Motor neuron (in vitro differentiated cells): ENCODE measurements at regions not wholly inside any gene's neighbourhood (a gene's known extent, or its start where the extent isn't known, plus 50 kb on each side); places are given as distances from the start of the nearest gene placed in this dataset.

ENCODE experiments used
- ATAC-seq, 8 experiments: fragments of 200-7000 bp; cut with Tn5 transposase; replicated peaks in 6 of 8; 2 replicates each; pipeline ENCODE4 v1.8.0; 2021; ENCODE audit warnings: mild to moderate bottlenecking in 8 of 8, moderate library complexity in 8 of 8
- H3K27ac ChIP-seq, 2 donors: fragments of 250-450 bp; sonication (Bioruptor Pico); 2 replicates each; pipeline ENCODE4 v1.9.0; 2021; ENCODE audit warnings: antibody characterized with exemption in 2 of 2, mild to moderate bottlenecking in 2 of 2, moderate library complexity in 1 of 2
- H3K4me1 ChIP-seq, 2 donors: fragments of 250-450 bp; sonication (Bioruptor Pico); replicated peaks in 1 of 2; 2 replicates each; pipeline ENCODE4 v1.6.1; 2021; ENCODE audit warnings: antibody characterized with exemption in 2 of 2, mild to moderate bottlenecking in 2 of 2, moderate library complexity in 1 of 2
- H3K4me3 ChIP-seq, 5 donors: fragments of 250-450 bp; sonication (Bioruptor Pico); 2 replicates each; pipeline ENCODE4 v1.9.0; 2021; ENCODE audit warnings: antibody characterized with exemption in 5 of 5, mild to moderate bottlenecking in 5 of 5, moderate library complexity in 4 of 5
- WGBS, 10 experiments: fragments of 450-650 bp; shearing (Covaris generic); methylation state at CpG; one replicate each; pipeline ENCODE4 v1.0.0; 2022; 5-methylcytosine and 5-hydroxymethylcytosine counted together
- in situ Hi-C, 9 experiments: fragments of 400-800 bp; cut with MboI; loops; one replicate each; pipeline ENCODE4 v1.15.0; 2021; ENCODE audit warnings: low sequenced_read_pairs in 9 of 9, low pct_unique_long_range_greater_than_20kb in 2 of 9; ENCODE audit not compliant: unreplicated experiment in 9 of 9

- H3K4me3 ChIP-seq = no peak overlapping the region
- ATAC-seq = peak in 2 of 8 experiments; percentile 20 to 27
- no peak overlapping the region for H3K27ac ChIP-seq
- peaks cover 0 to 2% of the 10 kb centered on the region in 2 donors for H3K4me1 ChIP-seq
- WGBS, 10 experiments = 0 to 95% (median 75%) methylated on average over 2 to 3 of the region's 3 CpGs
- in situ Hi-C loops = no loop called here
Observed at GRCh38 chr4:162456106-162456505, 292.3 kb upstream of the FSTL5 start.

DNA sequence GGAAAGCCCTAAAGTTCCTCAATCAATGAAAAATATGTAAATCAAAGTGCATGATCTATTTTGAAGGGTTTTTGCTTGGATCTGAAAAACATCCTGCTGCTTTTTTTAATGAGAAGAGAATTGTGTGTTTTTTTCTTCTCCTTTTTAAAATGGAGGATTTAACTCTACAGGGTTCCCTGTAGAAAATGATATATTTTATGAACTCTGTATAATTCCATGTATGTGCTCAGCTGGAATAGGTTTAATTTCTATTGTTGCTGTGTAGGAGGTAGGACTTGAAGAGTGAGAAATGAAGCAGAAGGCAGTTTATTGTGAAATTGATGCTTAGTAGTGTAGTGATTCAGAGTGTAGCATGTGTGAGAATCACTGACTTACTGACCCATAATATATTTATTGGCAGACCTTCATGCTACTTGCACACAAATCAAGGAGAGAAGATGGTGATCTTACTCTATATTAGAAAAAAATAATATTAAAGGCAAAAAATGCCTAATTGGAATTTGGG is 286.8 kb upstream of the FSTL5 start:
- no peak overlapping the region for H3K27ac ChIP-seq
- ATAC-seq = peak in 4 of 8 experiments; percentile 33 to 83 (median 67)
- H3K4me3 ChIP-seq = no peak overlapping the region
- in situ Hi-C loops = no loop called here
- peaks cover 0 to 21% of the 10 kb centered on the region in 2 donors for H3K4me1 ChIP-seq

DNA sequence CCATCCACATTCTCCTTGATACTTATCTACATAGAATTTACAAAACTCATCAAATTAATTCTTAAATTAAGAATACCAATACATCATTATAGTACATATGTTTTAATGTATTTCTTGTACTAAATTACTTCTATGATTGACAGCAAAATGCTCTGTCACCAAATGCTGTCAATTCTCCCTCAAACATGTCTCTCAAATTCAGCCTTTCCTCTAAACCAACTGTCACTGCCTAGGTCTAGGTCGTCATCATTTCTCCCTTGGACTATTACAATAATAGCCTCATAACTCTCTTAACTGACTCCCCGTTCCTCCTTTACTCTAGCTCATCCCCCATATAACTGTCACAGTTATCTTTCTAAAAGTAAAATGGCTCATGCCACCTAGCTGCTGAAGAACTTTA is 279.7 kb upstream of the FSTL5 start:
- WGBS, 10 experiments = 0 to 73% (median 57%) methylated on average over 1 to 2 of the region's 2 CpGs; no CpG with 5 or more reads in 1 of the 10 experiments
- H3K27ac ChIP-seq = no peak overlapping the region
- peaks cover 0 to 13% of the 10 kb centered on the region in 2 donors for H3K4me1 ChIP-seq
- peak in 3 of 8 experiments; percentile 30 to 51 (median 33) for ATAC-seq
- in situ Hi-C loops = no loop called here
- H3K4me3 ChIP-seq = no peak overlapping the region

DNA sequence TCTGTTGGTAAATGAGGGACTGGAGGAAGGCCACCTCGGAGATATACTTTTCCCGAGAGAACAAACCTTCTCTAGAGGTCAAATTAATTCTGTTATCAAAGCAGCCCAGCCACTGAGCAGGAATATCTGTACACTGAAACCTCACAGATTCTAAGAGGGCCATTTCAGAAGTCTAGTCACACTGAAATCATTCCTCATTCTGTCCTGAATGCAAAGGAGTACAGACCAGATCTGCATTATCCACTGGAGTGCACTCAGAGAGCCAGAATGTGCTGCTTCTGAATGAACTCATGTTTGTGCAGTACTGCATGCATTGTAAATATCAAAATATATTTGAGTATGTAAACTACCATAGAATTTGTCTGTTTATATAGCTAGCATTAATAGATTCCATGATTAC is 278.3 kb upstream of the FSTL5 start:
- peaks cover 0 to 13% of the 10 kb centered on the region in 2 donors for H3K4me1 ChIP-seq
- peak in 6 of 8 experiments; percentile 40 to 95 (median 91) for ATAC-seq
- in situ Hi-C loops = no loop called here
- no peak overlapping the region for H3K27ac ChIP-seq
- 0 to 83% (median 29%) methylated on average over 2 of the region's 2 CpGs; no CpG with 5 or more reads in 4 of the 10 experiments for WGBS, 10 experiments
- no peak overlapping the region for H3K4me3 ChIP-seq

DNA sequence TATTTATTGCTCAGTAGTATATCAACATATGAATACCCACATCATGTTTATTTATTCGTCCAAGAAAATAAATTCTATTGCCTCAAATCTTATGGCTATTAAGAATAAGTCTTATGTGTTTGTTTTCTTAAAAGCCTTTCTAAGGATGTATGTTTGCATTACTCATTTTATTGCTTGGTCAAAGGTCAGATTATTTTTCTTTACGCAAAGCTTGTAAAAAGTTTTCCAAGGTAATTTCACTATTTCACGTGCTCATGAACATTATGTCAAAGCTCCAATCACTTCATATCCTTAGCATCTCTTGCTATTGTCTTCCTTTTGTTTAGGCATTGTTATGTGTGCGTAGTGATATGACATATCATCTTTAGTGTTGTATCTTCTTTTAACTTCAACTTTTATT is 258.5 kb upstream of the FSTL5 start:
- in situ Hi-C loops = no loop called here
- WGBS, 10 experiments = 41 to 97% (median 90%) methylated on average over 2 to 4 of the region's 4 CpGs
- no peak for ATAC-seq
- H3K4me1 ChIP-seq = no peaks in the 10 kb centered on the region
- no peak overlapping the region for H3K27ac ChIP-seq
- no peak overlapping the region for H3K4me3 ChIP-seq

- Histone ChIP-seq H3K4me3 (no peak overlapping the region), H3K27ac (no peak overlapping the region), H3K4me1 (no peaks in the 10 kb centered on the region)
- in situ Hi-C loops = no loop called here
- 0 to 20% methylated on average over 1 of the region's 1 CpG; no CpG with 5 or more reads in 8 of the 10 experiments for WGBS, 10 experiments
- ATAC-seq = no peak
Observed at GRCh38 chr4:162410854-162411253, 247.1 kb upstream of the FSTL5 start.

DNA sequence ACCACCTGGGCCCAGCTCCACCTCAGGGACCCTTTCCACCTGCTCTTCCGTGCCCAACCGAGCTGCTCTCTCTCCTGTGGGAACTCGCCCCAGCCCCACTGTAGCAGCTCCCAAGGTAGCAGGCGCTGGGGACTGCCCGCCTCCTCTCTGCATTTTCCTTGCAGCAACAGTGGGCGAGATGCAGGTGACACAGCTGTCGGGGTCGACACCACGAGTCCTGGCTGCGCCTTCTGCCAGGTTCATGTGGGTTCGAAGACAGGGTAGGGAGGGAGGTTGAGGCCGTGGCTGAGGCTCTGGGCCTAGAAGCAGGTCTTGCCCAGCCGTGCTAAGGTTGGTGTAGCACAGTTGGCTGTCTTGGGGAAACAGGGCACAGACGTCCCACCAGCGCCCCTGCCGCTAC is 245.2 kb upstream of the FSTL5 start:
- no peak overlapping the region for H3K27ac ChIP-seq
- in situ Hi-C loops = no loop called here
- H3K4me3 ChIP-seq = no peak overlapping the region
- peaks cover 0 to 3% of the 10 kb centered on the region in 2 donors for H3K4me1 ChIP-seq
- WGBS, 10 experiments = 40 to 100% (median 98%) methylated on average over 1 to 3 of the region's 16 CpGs; no CpG with 5 or more reads in 6 of the 10 experiments
- no peak for ATAC-seq

GRCh38 chr4:162408309-162408708 is 244.5 kb upstream of the FSTL5 start:
- peaks cover 0 to 9% of the 10 kb centered on the region in 2 donors for H3K4me1 ChIP-seq
- H3K4me3 ChIP-seq = no peak overlapping the region
- 0 to 100% (median 55%) methylated on average over 1 to 7 of the region's 9 CpGs; no CpG with 5 or more reads in 4 of the 10 experiments for WGBS, 10 experiments
- in situ Hi-C loops = no loop called here
- H3K27ac ChIP-seq = no peak overlapping the region
- no peak for ATAC-seq

- WGBS, 10 experiments = 0 to 96% (median 67%) methylated on average over 1 to 6 of the region's 7 CpGs; no CpG with 5 or more reads in 1 of the 10 experiments
Observed at GRCh38 chr4:162406637-162407365, 243.0 kb upstream of the FSTL5 start.

GRCh38 chr4:162403932-162404331 is 240.1 kb upstream of the FSTL5 start:
- 0 to 71% (median 33%) methylated on average over 1 of the region's 1 CpG; no CpG with 5 or more reads in 5 of the 10 experiments for WGBS, 10 experiments
- Histone ChIP-seq H3K4me3 (no peak overlapping the region), H3K27ac (peak overlapping the region in 1 of 2 donors; percentile 25), H3K4me1 (peaks cover 2 to 12% of the 10 kb centered on the region in 2 donors)
- ATAC-seq = peak in 4 of 8 experiments; percentile 27 to 59 (median 54)
- in situ Hi-C loops = no loop called here

More at GRCh38 chr4:162406637-162407365, 243.0 kb upstream of the FSTL5 start:
- H3K27ac ChIP-seq = no peak overlapping the region
- no peak for ATAC-seq
- in situ Hi-C loops = no loop called here
- H3K4me3 ChIP-seq = no peak overlapping the region
- peaks cover 2 to 12% of the 10 kb centered on the region in 2 donors for H3K4me1 ChIP-seq

DNA sequence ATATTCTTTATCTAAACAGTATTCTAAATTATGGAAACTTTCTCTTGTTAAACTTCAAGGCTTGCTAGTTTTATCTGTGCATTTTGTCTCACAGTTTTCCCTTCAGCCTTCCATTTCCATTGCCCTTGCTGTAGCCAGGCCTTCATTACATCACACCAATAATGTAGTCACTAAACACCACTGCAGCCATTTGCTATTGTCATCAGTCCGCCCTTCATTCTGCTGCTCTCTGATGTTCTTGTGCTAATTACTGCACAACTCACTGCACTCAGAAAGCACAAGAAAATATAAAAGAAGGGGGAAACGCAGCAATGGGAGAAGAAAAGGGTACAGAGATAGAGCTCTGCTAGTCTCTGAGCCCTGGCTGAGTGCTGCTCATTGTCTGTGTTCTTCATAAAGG is 239.6 kb upstream of the FSTL5 start:
- Histone ChIP-seq H3K4me3 (no peak overlapping the region), H3K27ac (peak overlapping the region in 1 of 2 donors; percentile 25), H3K4me1 (peaks cover 2 to 12% of the 10 kb centered on the region in 2 donors)
- peak in 5 of 8 experiments; percentile 91 to 99 (median 96) for ATAC-seq
- 0 to 43% (median 4%) methylated on average over 1 to 2 of the region's 2 CpGs; no CpG with 5 or more reads in 1 of the 10 experiments for WGBS, 10 experiments
- in situ Hi-C loops = no loop called here

- H3K27ac ChIP-seq = no peak overlapping the region
- H3K4me3 ChIP-seq = no peak overlapping the region
- peaks cover 2 to 12% of the 10 kb centered on the region in 2 donors for H3K4me1 ChIP-seq
- in situ Hi-C loops = no loop called here
- WGBS, 10 experiments = 39 to 100% (median 90%) methylated on average over 1 to 5 of the region's 5 CpGs
- ATAC-seq = no peak
Observed at GRCh38 chr4:162401021-162401420, 237.2 kb upstream of the FSTL5 start.

GRCh38 chr4:162392946-162393345 is 229.1 kb upstream of the FSTL5 start:
- in situ Hi-C loops = no loop called here
- H3K4me3 ChIP-seq = no peak overlapping the region

GRCh38 chr4:162366146-162366545 is 202.3 kb upstream of the FSTL5 start:
- H3K27ac ChIP-seq = no peak overlapping the region
- ATAC-seq = no peak
- H3K4me1 ChIP-seq = peaks cover 0 to 8% of the 10 kb centered on the region in 2 donors
- no peak overlapping the region for H3K4me3 ChIP-seq
- in situ Hi-C loops = no loop called here

More at GRCh38 chr4:162392946-162393345, 229.1 kb upstream of the FSTL5 start:
- 67 to 100% (median 95%) methylated on average over 1 of the region's 1 CpG for WGBS, 10 experiments
- Histone ChIP-seq H3K4me1 (no peaks in the 10 kb centered on the region), H3K27ac (no peak overlapping the region)
- no peak for ATAC-seq
